Neural cell (in vitro differentiated cells): ENCODE measurements at regions not wholly inside any gene's neighbourhood (a gene's known extent, or its start where the extent isn't known, plus 50 kb on each side); places are given as distances from the start of the nearest gene placed in this dataset.

ENCODE experiments used
- CTCF ChIP-seq: fragments of 450-650 bp; IDR thresholded peaks from 2 replicates; pipeline ENCODE4 v1.5.1; 2014; ENCODE audit warnings: antibody characterized with exemption, mild to moderate bottlenecking, moderate library complexity; ENCODE audit not compliant: poor library complexity, severe bottlenecking
- EP300 ChIP-seq: fragments of 450-650 bp; conservative IDR thresholded peaks from 2 replicates; pipeline ENCODE4 v1.6.1; 2014; ENCODE audit warnings: antibody characterized with exemption, mild to moderate bottlenecking, moderate library complexity; ENCODE audit not compliant: poor library complexity, severe bottlenecking
- EZH2 ChIP-seq: fragments of 200-600, 300-800 bp; shearing (Covaris generic), sonication (generic); IDR thresholded peaks from 2 replicates; pipeline ENCODE4 v1.6.1; 2014; ENCODE audit warnings: antibody characterized with exemption, low read length, borderline replicate concordance, mild to moderate bottlenecking; ENCODE audit not compliant: insufficient read depth, poor library complexity, severe bottlenecking
- MXI1 ChIP-seq: fragments of 450-650 bp; conservative IDR thresholded peaks from 2 replicates; pipeline ENCODE4 v1.6.1; 2014; ENCODE audit warnings: antibody characterized with exemption, mild to moderate bottlenecking; ENCODE audit not compliant: poor library complexity, severe bottlenecking
- POLR2AphosphoS5 ChIP-seq: IDR thresholded peaks from 2 replicates; pipeline ENCODE4 v1.6.1; 2012
- RAD21 ChIP-seq: fragments of 450-650 bp; conservative IDR thresholded peaks from 2 replicates; pipeline ENCODE4 v1.6.1; 2014; ENCODE audit warnings: antibody characterized with exemption, mild to moderate bottlenecking, moderate library complexity
- REST ChIP-seq: IDR thresholded peaks from 2 replicates; pipeline ENCODE4 v1.6.1; 2012; ENCODE audit warnings: borderline replicate concordance
- SMC3 ChIP-seq: fragments of 450-650 bp; conservative IDR thresholded peaks from 2 replicates; pipeline ENCODE4 v1.6.1; 2014; ENCODE audit warnings: antibody characterized with exemption, mild to moderate bottlenecking, moderate library complexity; ENCODE audit not compliant: poor library complexity
- TAF1 ChIP-seq: IDR thresholded peaks from 2 replicates; pipeline ENCODE4 v1.6.1; 2012; ENCODE audit warnings: low read depth

DNA sequence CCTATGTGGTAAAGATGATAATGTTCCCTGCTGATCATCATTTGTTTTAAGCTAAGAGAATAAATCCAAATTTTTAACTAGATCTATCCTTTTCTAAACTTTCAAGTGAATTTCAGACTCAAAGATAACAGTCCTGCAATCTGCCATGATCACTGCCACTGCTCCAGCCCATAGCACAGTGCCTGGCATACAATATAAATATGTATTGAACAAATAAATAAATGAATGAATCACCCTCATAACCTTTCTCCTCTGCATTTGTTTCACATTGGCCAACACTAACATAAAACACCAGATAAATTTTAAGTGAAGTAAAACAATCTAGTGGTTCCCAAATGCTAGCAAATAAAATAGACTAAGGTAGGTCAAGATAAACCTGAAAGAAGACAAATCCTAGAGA, 439.0 kb downstream of the GPM6A start:
- no peak for TF ChIP-seq CTCF
- TF ChIP-seq POLR2AphosphoS5: no peak
- no peak for TF ChIP-seq EZH2
- TF ChIP-seq RAD21: no peak
- no peak for TF ChIP-seq EP300
- no peak for TF ChIP-seq SMC3
- no peak for TF ChIP-seq MXI1
- no peak for TF ChIP-seq TAF1
- no peak for TF ChIP-seq REST
